22Rv1 (cell line): ENCODE measurements at regions not wholly inside any gene's neighbourhood (a gene's known extent, or its start where the extent isn't known, plus 50 kb on each side); places are given as distances from the start of the nearest gene placed in this dataset.
"Not testable (repeated sequence)": the region's sequence is repeated elsewhere in the genome, so short reads cannot be mapped to it uniquely, and the experiment has no call there.

Experiments used
- ZFX ChIP-seq: fragments of 450-650 bp; IDR thresholded peaks from 2 replicates; pipeline ENCODE4 v1.6.1; 2017; ENCODE audit warnings: antibody characterized with exemption, borderline replicate concordance
- TF ChIP-seq, protein P1 (sequence below): fragments of 450-650 bp; IDR thresholded peaks from 2 replicates; pipeline ENCODE4 v1.5.1; 2017; ENCODE audit warnings: mild to moderate bottlenecking

DNA sequence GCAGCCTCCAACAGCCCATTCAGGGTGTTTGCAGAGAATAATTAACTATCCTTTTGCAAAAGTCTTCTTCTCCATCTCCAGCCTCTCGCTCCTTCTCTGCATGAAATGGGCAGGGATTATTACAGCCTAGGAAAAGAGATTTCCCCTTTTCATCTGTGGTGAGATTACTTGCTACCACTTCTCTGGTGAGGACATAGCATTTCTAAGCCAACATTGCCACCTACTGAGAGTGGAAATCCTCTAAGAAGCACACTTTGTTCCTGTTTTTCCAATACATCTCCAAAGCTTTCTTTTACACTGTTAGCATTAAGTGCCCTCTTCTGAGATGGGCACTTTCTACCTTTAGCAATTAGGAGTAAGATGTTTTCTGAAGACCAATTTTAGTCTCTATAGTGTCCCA, 69.3 kb downstream of the HSFY1 start:
- TF ChIP-seq, protein P1, sequence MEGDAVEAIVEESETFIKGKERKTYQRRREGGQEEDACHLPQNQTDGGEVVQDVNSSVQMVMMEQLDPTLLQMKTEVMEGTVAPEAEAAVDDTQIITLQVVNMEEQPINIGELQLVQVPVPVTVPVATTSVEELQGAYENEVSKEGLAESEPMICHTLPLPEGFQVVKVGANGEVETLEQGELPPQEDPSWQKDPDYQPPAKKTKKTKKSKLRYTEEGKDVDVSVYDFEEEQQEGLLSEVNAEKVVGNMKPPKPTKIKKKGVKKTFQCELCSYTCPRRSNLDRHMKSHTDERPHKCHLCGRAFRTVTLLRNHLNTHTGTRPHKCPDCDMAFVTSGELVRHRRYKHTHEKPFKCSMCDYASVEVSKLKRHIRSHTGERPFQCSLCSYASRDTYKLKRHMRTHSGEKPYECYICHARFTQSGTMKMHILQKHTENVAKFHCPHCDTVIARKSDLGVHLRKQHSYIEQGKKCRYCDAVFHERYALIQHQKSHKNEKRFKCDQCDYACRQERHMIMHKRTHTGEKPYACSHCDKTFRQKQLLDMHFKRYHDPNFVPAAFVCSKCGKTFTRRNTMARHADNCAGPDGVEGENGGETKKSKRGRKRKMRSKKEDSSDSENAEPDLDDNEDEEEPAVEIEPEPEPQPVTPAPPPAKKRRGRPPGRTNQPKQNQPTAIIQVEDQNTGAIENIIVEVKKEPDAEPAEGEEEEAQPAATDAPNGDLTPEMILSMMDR, result not testable (repeated sequence)
- not testable (repeated sequence) for TF ChIP-seq ZFX
